ENCODE measurements at regions not wholly inside any gene's neighbourhood (a gene's known extent, or its start where the extent isn't known, plus 50 kb on each side); places are given as distances from the start of the nearest gene placed in this dataset.

GRCh38 chr21:22554690-22555316, 1556.6 kb downstream of the NCAM2 start:
- Mint-ChIP-seq H3K27me3 (no peaks in the 10 kb centered on the region), H3K4me3 (no peak overlapping the region), H3K9me3 (peaks cover 3 to 18% (median 5%) of the 10 kb centered on the region in 7 donors), H3K36me3 (no peaks in the 10 kb centered on the region), H3K4me1 (no peaks in the 10 kb centered on the region), H3K27ac (no peak overlapping the region)
- H3K9me3 ChIP-seq (ENCODE audit: control insufficient read depth in 2 of 2, low read length in 2 of 2) = peaks cover 0 to 2% of the 10 kb centered on the region in 2 experiments
- no peak overlapping the region for H3K27ac ChIP-seq (ENCODE audit: insufficient read depth, low read length, poor library complexity, severe bottlenecking)
- DNase-seq = no peak
- no peaks in the 10 kb centered on the region for H3K4me1 ChIP-seq (ENCODE audit: control insufficient read depth, insufficient read depth, low read length, poor library complexity, severe bottlenecking)
- no peaks in the 10 kb centered on the region for H3K36me3 ChIP-seq (ENCODE audit: control insufficient read depth, insufficient read depth, low read length)
- ATAC-seq (ENCODE audit: low read depth in 2 of 2) = no peak
- no peak overlapping the region for H3K4me3 ChIP-seq (ENCODE audit: low read depth, low read length)
- no peaks in the 10 kb centered on the region for H3K27me3 ChIP-seq (ENCODE audit: control insufficient read depth, insufficient read depth, low read length)

- Histone ChIP-seq H3K36me3 (ENCODE audit: control insufficient read depth, insufficient read depth, low read length) (no peaks in the 10 kb centered on the region), H3K9me3 (ENCODE audit: control insufficient read depth in 2 of 2, low read length in 2 of 2) (peaks cover 2 to 11% of the 10 kb centered on the region in 2 experiments), H3K27ac (ENCODE audit: insufficient read depth, low read length, poor library complexity, severe bottlenecking) (no peak overlapping the region), H3K27me3 (ENCODE audit: control insufficient read depth, insufficient read depth, low read length) (no peaks in the 10 kb centered on the region), H3K4me1 (ENCODE audit: control insufficient read depth, insufficient read depth, low read length, poor library complexity, severe bottlenecking) (no peaks in the 10 kb centered on the region), H3K4me3 (ENCODE audit: low read depth, low read length) (no peak overlapping the region)
- H3K27ac Mint-ChIP-seq = no peak overlapping the region
- no peaks in the 10 kb centered on the region for H3K4me1 Mint-ChIP-seq
- H3K9me3 Mint-ChIP-seq = peaks cover 4 to 32% (median 10%) of the 10 kb centered on the region in 7 donors
- ATAC-seq (ENCODE audit: low read depth in 2 of 2) (no peak), DNase-seq (no peak)
- H3K4me3 Mint-ChIP-seq = no peak overlapping the region
- no peaks in the 10 kb centered on the region for H3K36me3 Mint-ChIP-seq
- H3K27me3 Mint-ChIP-seq = no peaks in the 10 kb centered on the region
Measured at GRCh38 chr21:22556829-22557228, 1558.6 kb downstream of the NCAM2 start.

GRCh38 chr21:22561946-22562345, 1563.7 kb downstream of the NCAM2 start:
- Histone ChIP-seq H3K4me1 (ENCODE audit: control insufficient read depth, insufficient read depth, low read length, poor library complexity, severe bottlenecking) (no peaks in the 10 kb centered on the region), H3K9me3 (ENCODE audit: control insufficient read depth in 2 of 2, low read length in 2 of 2) (peaks cover 4 to 12% of the 10 kb centered on the region in 2 experiments), H3K27ac (ENCODE audit: insufficient read depth, low read length, poor library complexity, severe bottlenecking) (no peak overlapping the region), H3K4me3 (ENCODE audit: low read depth, low read length) (no peak overlapping the region), H3K36me3 (ENCODE audit: control insufficient read depth, insufficient read depth, low read length) (no peaks in the 10 kb centered on the region), H3K27me3 (ENCODE audit: control insufficient read depth, insufficient read depth, low read length) (no peaks in the 10 kb centered on the region)
- Mint-ChIP-seq H3K9me3 (peaks cover 0 to 29% (median 13%) of the 10 kb centered on the region in 7 donors), H3K27ac (no peak overlapping the region), H3K4me3 (no peak overlapping the region), H3K4me1 (no peaks in the 10 kb centered on the region), H3K36me3 (no peaks in the 10 kb centered on the region), H3K27me3 (no peaks in the 10 kb centered on the region)
- no peak for ATAC-seq (ENCODE audit: low read depth in 2 of 2)
- DNase-seq = no peak

- no peak for DNase-seq
- H3K27me3 Mint-ChIP-seq = no peaks in the 10 kb centered on the region
- peaks cover 1 to 9% (median 5%) of the 10 kb centered on the region in 7 donors for H3K9me3 Mint-ChIP-seq
- Histone ChIP-seq H3K27ac (ENCODE audit: insufficient read depth, low read length, poor library complexity, severe bottlenecking) (no peak overlapping the region), H3K27me3 (ENCODE audit: control insufficient read depth, insufficient read depth, low read length) (no peaks in the 10 kb centered on the region), H3K9me3 (ENCODE audit: control insufficient read depth in 2 of 2, low read length in 2 of 2) (peaks cover 5 to 6% of the 10 kb centered on the region in 2 experiments), H3K36me3 (ENCODE audit: control insufficient read depth, insufficient read depth, low read length) (no peaks in the 10 kb centered on the region), H3K4me3 (ENCODE audit: low read depth, low read length) (no peak overlapping the region), H3K4me1 (ENCODE audit: control insufficient read depth, insufficient read depth, low read length, poor library complexity, severe bottlenecking) (no peaks in the 10 kb centered on the region)
- H3K27ac Mint-ChIP-seq = no peak overlapping the region
- no peak for ATAC-seq (ENCODE audit: low read depth in 2 of 2)
- H3K4me1 Mint-ChIP-seq = no peaks in the 10 kb centered on the region
- H3K36me3 Mint-ChIP-seq = no peaks in the 10 kb centered on the region
- no peak overlapping the region for H3K4me3 Mint-ChIP-seq
Measured at GRCh38 chr21:22573834-22574233, 1575.6 kb downstream of the NCAM2 start.

GRCh38 chr21:22575165-22575584, 1577.0 kb downstream of the NCAM2 start:
- Histone ChIP-seq H3K4me3 (ENCODE audit: low read depth, low read length) (no peak overlapping the region), H3K9me3 (ENCODE audit: control insufficient read depth in 2 of 2, low read length in 2 of 2) (peaks cover 2 to 6% of the 10 kb centered on the region in 2 experiments), H3K4me1 (ENCODE audit: control insufficient read depth, insufficient read depth, low read length, poor library complexity, severe bottlenecking) (no peaks in the 10 kb centered on the region), H3K27me3 (ENCODE audit: control insufficient read depth, insufficient read depth, low read length) (no peaks in the 10 kb centered on the region), H3K36me3 (ENCODE audit: control insufficient read depth, insufficient read depth, low read length) (no peaks in the 10 kb centered on the region), H3K27ac (ENCODE audit: insufficient read depth, low read length, poor library complexity, severe bottlenecking) (no peak overlapping the region)
- Mint-ChIP-seq H3K4me1 (no peaks in the 10 kb centered on the region), H3K36me3 (no peaks in the 10 kb centered on the region), H3K4me3 (no peak overlapping the region), H3K27ac (no peak overlapping the region), H3K27me3 (no peaks in the 10 kb centered on the region), H3K9me3 (peaks cover 0 to 13% (median 3%) of the 10 kb centered on the region in 7 donors)
- ATAC-seq (ENCODE audit: low read depth in 2 of 2) (no peak), DNase-seq (no peak)

GRCh38 chr21:22579741-22580140, 1581.5 kb downstream of the NCAM2 start:
- H3K4me3 ChIP-seq (ENCODE audit: low read depth, low read length) = no peak overlapping the region
- H3K27me3 ChIP-seq (ENCODE audit: control insufficient read depth, insufficient read depth, low read length) = no peaks in the 10 kb centered on the region
- H3K27me3 Mint-ChIP-seq = no peaks in the 10 kb centered on the region

GRCh38 chr21:22582026-22582425, 1583.8 kb downstream of the NCAM2 start:
- Histone ChIP-seq H3K27me3 (ENCODE audit: control insufficient read depth, insufficient read depth, low read length) (no peaks in the 10 kb centered on the region), H3K4me1 (ENCODE audit: control insufficient read depth, insufficient read depth, low read length, poor library complexity, severe bottlenecking) (no peaks in the 10 kb centered on the region), H3K36me3 (ENCODE audit: control insufficient read depth, insufficient read depth, low read length) (no peaks in the 10 kb centered on the region), H3K9me3 (ENCODE audit: control insufficient read depth in 2 of 2, low read length in 2 of 2) (peaks cover 0 to 5% of the 10 kb centered on the region in 2 experiments), H3K4me3 (ENCODE audit: low read depth, low read length) (no peak overlapping the region), H3K27ac (ENCODE audit: insufficient read depth, low read length, poor library complexity, severe bottlenecking) (no peak overlapping the region)
- Mint-ChIP-seq H3K27ac (no peak overlapping the region), H3K27me3 (no peaks in the 10 kb centered on the region), H3K4me3 (no peak overlapping the region), H3K4me1 (no peaks in the 10 kb centered on the region), H3K36me3 (no peaks in the 10 kb centered on the region), H3K9me3 (peaks cover 0 to 13% (median 4%) of the 10 kb centered on the region in 7 donors)
- ATAC-seq (ENCODE audit: low read depth in 2 of 2) (no peak), DNase-seq (no peak)

More at GRCh38 chr21:22579741-22580140, 1581.5 kb downstream of the NCAM2 start:
- peaks cover 0 to 17% (median 4%) of the 10 kb centered on the region in 7 donors for H3K9me3 Mint-ChIP-seq
- H3K36me3 Mint-ChIP-seq = no peaks in the 10 kb centered on the region
- Histone ChIP-seq H3K4me1 (ENCODE audit: control insufficient read depth, insufficient read depth, low read length, poor library complexity, severe bottlenecking) (no peaks in the 10 kb centered on the region), H3K27ac (ENCODE audit: insufficient read depth, low read length, poor library complexity, severe bottlenecking) (no peak overlapping the region), H3K9me3 (ENCODE audit: control insufficient read depth in 2 of 2, low read length in 2 of 2) (peaks cover 2 to 6% of the 10 kb centered on the region in 2 experiments), H3K36me3 (ENCODE audit: control insufficient read depth, insufficient read depth, low read length) (no peaks in the 10 kb centered on the region)
- H3K4me3 Mint-ChIP-seq = no peak overlapping the region
- no peak overlapping the region for H3K27ac Mint-ChIP-seq
- no peaks in the 10 kb centered on the region for H3K4me1 Mint-ChIP-seq
- DNase-seq (no peak), ATAC-seq (ENCODE audit: low read depth in 2 of 2) (no peak)

GRCh38 chr21:22584308-22584707, 1586.1 kb downstream of the NCAM2 start:
- Histone ChIP-seq H3K4me1 (ENCODE audit: control insufficient read depth, insufficient read depth, low read length, poor library complexity, severe bottlenecking) (no peaks in the 10 kb centered on the region), H3K27ac (ENCODE audit: insufficient read depth, low read length, poor library complexity, severe bottlenecking) (no peak overlapping the region), H3K9me3 (ENCODE audit: control insufficient read depth in 2 of 2, low read length in 2 of 2) (peaks cover 0 to 8% of the 10 kb centered on the region in 2 experiments), H3K36me3 (ENCODE audit: control insufficient read depth, insufficient read depth, low read length) (no peaks in the 10 kb centered on the region), H3K4me3 (ENCODE audit: low read depth, low read length) (no peak overlapping the region), H3K27me3 (ENCODE audit: control insufficient read depth, insufficient read depth, low read length) (no peaks in the 10 kb centered on the region)
- no peaks in the 10 kb centered on the region for H3K27me3 Mint-ChIP-seq
- no peak overlapping the region for H3K27ac Mint-ChIP-seq
- no peak for ATAC-seq (ENCODE audit: low read depth in 2 of 2)
- peaks cover 0 to 11% (median 5%) of the 10 kb centered on the region in 7 donors for H3K9me3 Mint-ChIP-seq
- no peak for DNase-seq
- H3K4me1 Mint-ChIP-seq = no peaks in the 10 kb centered on the region
- H3K36me3 Mint-ChIP-seq = no peaks in the 10 kb centered on the region
- no peak overlapping the region for H3K4me3 Mint-ChIP-seq
